ENCODE measurements at regions not wholly inside any gene's neighbourhood (a gene's known extent, or its start where the extent isn't known, plus 50 kb on each side); places are given as distances from the start of the nearest gene placed in this dataset.

DNA sequence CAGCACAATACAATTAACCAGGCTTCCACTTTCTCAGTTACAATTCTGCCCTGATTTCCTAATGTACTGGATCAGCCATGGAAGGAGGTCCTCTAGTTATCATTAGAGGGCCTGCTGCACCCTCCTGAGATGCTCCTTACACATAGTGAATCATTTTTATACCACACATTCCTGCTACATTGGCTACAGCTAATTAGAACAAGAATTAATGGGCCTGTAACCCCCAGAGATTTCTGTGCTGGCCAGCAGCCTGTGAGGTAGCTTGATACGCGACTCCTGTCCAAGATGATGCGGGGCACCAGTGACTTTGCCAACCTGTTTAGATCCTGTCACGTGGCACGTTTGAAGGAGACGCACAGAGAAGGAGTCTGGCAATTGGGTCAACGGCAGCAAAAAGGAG is 422.8 kb downstream of the EPM2A start:
- intact Hi-C loops (cut with micrococcal nuclease): no loop called here
- peaks cover 3% of the 10 kb centered on the region for H3K9me3 Mint-ChIP-seq
- POLR2A ChIA-PET: no interaction called here
- DNase-seq: no peak
- no peaks in the 10 kb centered on the region for H3K36me3 Mint-ChIP-seq (ENCODE audit: low read depth)
- no peak overlapping the region for H3K27ac Mint-ChIP-seq
- H3K4me1 Mint-ChIP-seq: no peaks in the 10 kb centered on the region
- ATAC-seq (ENCODE audit: low read depth): no peak
- no peak overlapping the region for H3K4me3 Mint-ChIP-seq
- CTCF ChIA-PET: no interaction called here
- H3K27me3 Mint-ChIP-seq: no peaks in the 10 kb centered on the region
- TF ChIP-seq, protein P1, sequence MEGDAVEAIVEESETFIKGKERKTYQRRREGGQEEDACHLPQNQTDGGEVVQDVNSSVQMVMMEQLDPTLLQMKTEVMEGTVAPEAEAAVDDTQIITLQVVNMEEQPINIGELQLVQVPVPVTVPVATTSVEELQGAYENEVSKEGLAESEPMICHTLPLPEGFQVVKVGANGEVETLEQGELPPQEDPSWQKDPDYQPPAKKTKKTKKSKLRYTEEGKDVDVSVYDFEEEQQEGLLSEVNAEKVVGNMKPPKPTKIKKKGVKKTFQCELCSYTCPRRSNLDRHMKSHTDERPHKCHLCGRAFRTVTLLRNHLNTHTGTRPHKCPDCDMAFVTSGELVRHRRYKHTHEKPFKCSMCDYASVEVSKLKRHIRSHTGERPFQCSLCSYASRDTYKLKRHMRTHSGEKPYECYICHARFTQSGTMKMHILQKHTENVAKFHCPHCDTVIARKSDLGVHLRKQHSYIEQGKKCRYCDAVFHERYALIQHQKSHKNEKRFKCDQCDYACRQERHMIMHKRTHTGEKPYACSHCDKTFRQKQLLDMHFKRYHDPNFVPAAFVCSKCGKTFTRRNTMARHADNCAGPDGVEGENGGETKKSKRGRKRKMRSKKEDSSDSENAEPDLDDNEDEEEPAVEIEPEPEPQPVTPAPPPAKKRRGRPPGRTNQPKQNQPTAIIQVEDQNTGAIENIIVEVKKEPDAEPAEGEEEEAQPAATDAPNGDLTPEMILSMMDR (IDR thresholded peaks at IDR 0.05): no peak

DNA sequence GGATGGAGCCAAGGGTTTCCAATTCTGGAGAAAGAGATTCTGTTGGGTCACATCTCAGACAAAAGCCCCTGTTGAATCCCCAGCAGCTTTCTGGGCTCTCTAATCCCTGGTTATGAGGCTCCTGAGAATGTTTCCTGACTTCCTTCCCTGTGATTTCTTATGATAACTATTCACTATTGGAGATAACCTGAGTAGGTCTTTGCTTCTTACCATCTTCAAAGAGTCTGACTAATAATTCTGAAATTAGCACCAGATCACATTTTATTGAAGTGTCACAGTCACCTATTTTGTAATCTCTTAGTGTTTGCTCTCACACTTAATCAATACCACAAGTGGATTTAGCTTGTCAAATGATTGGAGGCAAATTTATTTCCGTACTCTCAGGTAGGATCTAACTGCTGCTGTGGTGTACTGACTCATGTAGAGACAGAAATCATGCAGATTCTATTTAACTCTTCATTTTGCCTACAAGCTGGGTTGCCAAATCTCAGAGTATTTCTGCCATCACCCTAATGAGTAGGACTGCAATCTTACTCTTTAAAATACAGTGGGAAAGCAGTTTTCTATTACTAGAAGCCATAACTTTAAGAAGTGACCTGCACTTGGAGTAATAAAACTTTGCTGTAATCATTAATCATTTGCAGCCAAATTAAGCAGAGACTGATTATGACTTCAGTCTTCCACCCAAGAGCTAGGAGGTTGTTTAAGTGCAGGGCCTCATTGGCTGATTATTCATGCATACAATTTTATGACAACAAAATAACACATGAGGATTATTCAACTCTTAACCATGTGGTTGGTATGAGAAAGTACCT is 422.1 kb downstream of the EPM2A start:
- H3K9me3 Mint-ChIP-seq: peaks cover 11% of the 10 kb centered on the region

DNA sequence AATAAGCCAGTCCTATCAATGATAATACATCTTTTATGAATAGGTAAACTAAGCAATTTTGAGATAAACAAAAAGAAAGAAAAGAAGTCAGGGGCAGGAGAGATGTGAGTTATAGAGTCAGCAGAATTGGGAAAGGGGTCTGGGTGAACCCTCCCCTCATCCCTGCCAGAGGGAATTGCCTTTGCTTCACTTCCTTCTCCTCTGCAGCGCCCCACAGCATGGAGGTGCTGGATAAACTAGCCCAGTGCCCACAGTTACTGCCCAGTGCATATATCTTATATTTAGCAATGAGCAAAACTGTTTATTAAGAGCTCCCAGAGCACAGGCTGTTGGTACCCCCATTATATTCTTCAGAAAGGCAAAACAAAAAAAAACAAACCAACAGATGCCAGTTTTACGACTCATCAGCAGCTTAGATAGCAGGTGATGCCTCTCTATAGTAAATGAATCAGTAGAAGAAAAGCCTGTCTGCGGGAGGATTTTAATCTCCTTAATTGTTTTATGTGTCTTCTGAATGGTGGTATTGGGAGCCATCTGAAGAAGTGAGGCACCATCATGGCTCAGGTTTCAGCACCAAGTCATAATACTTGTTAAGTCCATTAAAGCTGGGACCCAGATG is 419.2 kb downstream of the EPM2A start:
- intact Hi-C loops (cut with micrococcal nuclease): no loop called here
- Mint-ChIP-seq H3K4me3 (no peak overlapping the region), H3K36me3 (ENCODE audit: low read depth) (no peaks in the 10 kb centered on the region), H3K4me1 (no peaks in the 10 kb centered on the region), H3K27ac (no peak overlapping the region), H3K9me3 (peaks cover 11% of the 10 kb centered on the region), H3K27me3 (no peaks in the 10 kb centered on the region)
- ATAC-seq (ENCODE audit: low read depth): no peak
- CTCF ChIA-PET: no interaction called here
- DNase-seq: no peak
- TF ChIP-seq, protein P1 (IDR thresholded peaks at IDR 0.05): no peak
- POLR2A ChIA-PET: no interaction called here

More for the DNA sequence above, 422.1 kb downstream of the EPM2A start:
- DNase-seq: no peak
- ChIA-PET CTCF (no interaction called here), POLR2A (no interaction called here)
- H3K36me3 Mint-ChIP-seq (ENCODE audit: low read depth): no peaks in the 10 kb centered on the region
- no peaks in the 10 kb centered on the region for H3K27me3 Mint-ChIP-seq
- H3K4me1 Mint-ChIP-seq: no peaks in the 10 kb centered on the region
- no peak for ATAC-seq (ENCODE audit: low read depth)
- TF ChIP-seq, protein P1 (IDR thresholded peaks at IDR 0.05): no peak
- intact Hi-C loops (cut with micrococcal nuclease): no loop called here
- H3K4me3 Mint-ChIP-seq: no peak overlapping the region
- no peak overlapping the region for H3K27ac Mint-ChIP-seq

DNA sequence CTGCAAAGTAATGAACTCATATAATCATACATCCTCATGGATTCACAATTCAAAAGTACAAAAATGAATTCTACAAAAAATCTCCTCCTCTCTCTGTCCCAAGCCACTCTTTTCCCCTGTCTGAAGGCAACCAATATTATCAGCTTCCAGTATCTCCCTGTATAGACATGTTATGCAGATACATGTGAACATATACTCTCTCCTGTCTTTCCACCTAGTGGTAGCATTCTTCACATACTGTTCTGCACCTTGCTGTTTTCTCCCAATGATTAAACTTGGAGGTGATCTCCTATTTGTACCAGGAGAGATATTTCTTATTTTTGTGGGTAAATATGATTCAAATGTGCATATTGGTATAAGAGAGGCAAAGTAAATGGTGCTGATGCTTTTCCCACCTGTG is 416.4 kb downstream of the EPM2A start:
- no peak for DNase-seq
- ATAC-seq (ENCODE audit: low read depth): no peak

DNA sequence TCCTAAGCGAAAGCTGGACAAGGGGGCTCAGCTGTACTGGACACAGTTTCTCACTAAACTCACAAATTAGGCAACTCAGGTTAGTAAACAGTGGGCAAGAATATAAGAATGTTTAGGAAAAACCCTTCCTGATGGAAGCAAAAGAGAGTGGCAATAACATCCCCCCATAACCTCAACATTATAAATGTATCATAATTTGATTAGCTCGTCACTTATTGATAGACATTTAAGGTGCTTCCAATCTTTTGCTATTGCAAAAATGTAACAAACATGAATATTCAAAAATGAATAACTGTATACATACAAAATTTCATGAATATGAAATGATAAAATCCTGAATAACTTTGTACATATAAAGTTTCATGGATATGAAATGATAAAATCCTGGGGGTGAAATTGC is 415.7 kb downstream of the EPM2A start:
- no peak for DNase-seq
- ATAC-seq (ENCODE audit: low read depth): no peak
- Mint-ChIP-seq H3K4me1 (no peaks in the 10 kb centered on the region), H3K4me3 (no peak overlapping the region), H3K27ac (no peak overlapping the region), H3K36me3 (ENCODE audit: low read depth) (no peaks in the 10 kb centered on the region), H3K27me3 (peaks cover 11% of the 10 kb centered on the region), H3K9me3 (peaks cover 11% of the 10 kb centered on the region)
- POLR2A ChIA-PET: no interaction called here
- CTCF ChIA-PET: no interaction called here
- intact Hi-C loops (cut with micrococcal nuclease): no loop called here
- TF ChIP-seq, protein P1 (IDR thresholded peaks at IDR 0.05): no peak

More for the DNA sequence above, 416.4 kb downstream of the EPM2A start:
- H3K4me3 Mint-ChIP-seq: no peak overlapping the region
- intact Hi-C loops (cut with micrococcal nuclease): no loop called here
- H3K36me3 Mint-ChIP-seq (ENCODE audit: low read depth): no peaks in the 10 kb centered on the region
- peaks cover 8% of the 10 kb centered on the region for H3K27me3 Mint-ChIP-seq
- ChIA-PET POLR2A (interaction anchor here (0.6 kb wide), 1 partner anchor 23 kb away, joined by 3 read pairs; no protein-coding TSS in a partner anchor), CTCF (no interaction called here)
- peaks cover 11% of the 10 kb centered on the region for H3K9me3 Mint-ChIP-seq
- H3K27ac Mint-ChIP-seq: no peak overlapping the region
- TF ChIP-seq, protein P1 (IDR thresholded peaks at IDR 0.05): no peak
- no peaks in the 10 kb centered on the region for H3K4me1 Mint-ChIP-seq
